ENCODE measurements at regions not wholly inside any gene's neighbourhood (a gene's known extent, or its start where the extent isn't known, plus 50 kb on each side); places are given as distances from the start of the nearest gene placed in this dataset.

DNA sequence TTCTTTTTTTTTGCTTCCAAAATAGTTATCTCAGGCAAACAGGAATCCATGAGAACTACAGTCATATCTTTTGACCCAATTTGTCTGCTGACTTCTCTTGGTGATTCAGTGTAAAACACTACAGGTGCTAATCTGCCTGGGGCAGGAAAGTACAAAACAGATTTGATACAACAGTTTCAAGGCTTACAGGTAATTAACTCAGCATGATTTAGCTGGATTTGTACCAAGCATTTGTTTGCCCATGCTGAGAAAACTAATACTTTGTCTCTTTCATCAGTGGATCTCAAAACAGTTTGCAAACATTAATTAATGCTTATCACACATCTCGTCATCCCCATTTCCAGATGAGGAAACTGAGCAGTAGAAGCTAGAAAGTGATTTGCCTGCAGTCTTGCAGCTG, 312.5 kb upstream of the SEMA6A start:
- TF ChIP-seq, protein P1, sequence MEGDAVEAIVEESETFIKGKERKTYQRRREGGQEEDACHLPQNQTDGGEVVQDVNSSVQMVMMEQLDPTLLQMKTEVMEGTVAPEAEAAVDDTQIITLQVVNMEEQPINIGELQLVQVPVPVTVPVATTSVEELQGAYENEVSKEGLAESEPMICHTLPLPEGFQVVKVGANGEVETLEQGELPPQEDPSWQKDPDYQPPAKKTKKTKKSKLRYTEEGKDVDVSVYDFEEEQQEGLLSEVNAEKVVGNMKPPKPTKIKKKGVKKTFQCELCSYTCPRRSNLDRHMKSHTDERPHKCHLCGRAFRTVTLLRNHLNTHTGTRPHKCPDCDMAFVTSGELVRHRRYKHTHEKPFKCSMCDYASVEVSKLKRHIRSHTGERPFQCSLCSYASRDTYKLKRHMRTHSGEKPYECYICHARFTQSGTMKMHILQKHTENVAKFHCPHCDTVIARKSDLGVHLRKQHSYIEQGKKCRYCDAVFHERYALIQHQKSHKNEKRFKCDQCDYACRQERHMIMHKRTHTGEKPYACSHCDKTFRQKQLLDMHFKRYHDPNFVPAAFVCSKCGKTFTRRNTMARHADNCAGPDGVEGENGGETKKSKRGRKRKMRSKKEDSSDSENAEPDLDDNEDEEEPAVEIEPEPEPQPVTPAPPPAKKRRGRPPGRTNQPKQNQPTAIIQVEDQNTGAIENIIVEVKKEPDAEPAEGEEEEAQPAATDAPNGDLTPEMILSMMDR (conservative IDR thresholded peaks at IDR 0.05 in 1 of 2, IDR thresholded peaks at IDR 0.05 in 1 of 2; ENCODE audit: extremely low read depth in 1 of 2, insufficient read depth in 1 of 2, low read depth in 1 of 2, low read length in 2 of 2) = no peak
- no peak for TF ChIP-seq EZH2 (IDR thresholded peaks at IDR 0.05; ENCODE audit: borderline replicate concordance, low read length)

Measured in mammary epithelial cell (primary cell).